ENCODE measurements at regions not wholly inside any gene's neighbourhood (a gene's known extent, or its start where the extent isn't known, plus 50 kb on each side); places are given as distances from the start of the nearest gene placed in this dataset.

DNA sequence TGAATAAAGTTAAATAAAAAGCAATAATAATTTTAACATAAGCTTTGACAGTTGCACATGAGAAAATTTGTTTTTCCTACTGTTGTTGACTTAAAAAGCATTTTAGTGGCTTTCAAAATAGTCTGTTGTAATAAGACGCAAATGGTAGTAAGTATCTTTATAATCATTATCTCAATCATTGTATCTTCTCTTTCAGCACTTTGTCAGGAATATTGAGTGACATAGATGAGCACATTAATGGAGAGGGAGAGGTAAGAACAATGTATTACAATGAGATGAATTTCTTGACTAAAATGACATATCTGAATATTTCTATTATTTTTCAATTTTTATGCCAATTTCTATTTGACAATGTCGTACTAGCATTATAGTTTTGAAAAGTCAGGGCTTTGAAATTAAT, 193.9 kb upstream of the MRPS30 start (continued):
- no peak for TF ChIP-seq RNF2 (IDR thresholded peaks at IDR 0.05; ENCODE audit: borderline replicate concordance, low read depth, low read length, missing control alignments, poor library complexity, severe bottlenecking)

All from H1 (cell line).